KMS-11 (cell line): ENCODE measurements at regions not wholly inside any gene's neighbourhood (a gene's known extent, or its start where the extent isn't known, plus 50 kb on each side); places are given as distances from the start of the nearest gene placed in this dataset.

ENCODE experiments used
- H2AFZ ChIP-seq: fragments of 200-600 bp; sonication (generic); 2 replicates; pipeline ENCODE4 v1.6.1; 2016; ENCODE audit warnings: antibody characterized with exemption, mixed run types, low read depth
- H3K27ac ChIP-seq: fragments of 200-600 bp; sonication (generic); 2 replicates; pipeline ENCODE4 v1.6.1; 2016; ENCODE audit warnings: mild to moderate bottlenecking, mixed run types
- H3K27me3 ChIP-seq: fragments of 200-600 bp; sonication (generic); 2 replicates; pipeline ENCODE4 v1.6.1; 2017; ENCODE audit warnings: mild to moderate bottlenecking, low read depth, mixed run types, moderate library complexity; ENCODE audit not compliant: insufficient read depth
- H3K36me3 ChIP-seq: fragments of 200-600 bp; sonication (generic); 2 replicates; pipeline ENCODE4 v1.6.1; 2017; ENCODE audit warnings: mild to moderate bottlenecking, mixed run types; ENCODE audit not compliant: insufficient read depth
- H3K4me1 ChIP-seq: fragments of 200-600 bp; sonication (generic); 2 replicates; pipeline ENCODE4 v1.6.1; 2016; ENCODE audit warnings: mild to moderate bottlenecking, low read depth, mixed run types; ENCODE audit not compliant: poor library complexity, severe bottlenecking
- H3K4me2 ChIP-seq: fragments of 200-600 bp; sonication (generic); 2 replicates; pipeline ENCODE4 v1.7.0; 2016; ENCODE audit warnings: mild to moderate bottlenecking, mixed run types
- H3K4me3 ChIP-seq: fragments of 200-600 bp; sonication (generic); IDR thresholded peaks from 2 replicates; pipeline ENCODE4 v1.6.1; 2017; ENCODE audit warnings: low read depth, low read length, mixed read lengths; ENCODE audit not compliant: insufficient read depth
- H3K79me2 ChIP-seq: fragments of 200-600 bp; sonication (generic); 2 replicates; pipeline ENCODE4 v1.6.1; 2016; ENCODE audit warnings: low read depth, mixed run types; ENCODE audit not compliant: insufficient read depth
- H3K9ac ChIP-seq: fragments of 200-600 bp; sonication (generic); 2 replicates; pipeline ENCODE4 v1.6.1; 2016; ENCODE audit warnings: mild to moderate bottlenecking, mixed run types
- H4K20me1 ChIP-seq: fragments of 200-600 bp; sonication (generic); 2 replicates; pipeline ENCODE4 v1.6.1; 2016; ENCODE audit warnings: mild to moderate bottlenecking, mixed run types; ENCODE audit not compliant: insufficient read depth
- CTCF ChIP-seq: fragments of 200-600 bp; sonication (generic); conservative IDR thresholded peaks from 2 replicates; pipeline ENCODE4 v1.6.1; 2017; ENCODE audit warnings: low read depth, mild to moderate bottlenecking, antibody characterized with exemption, low read length, moderate library complexity, mixed read lengths

DNA sequence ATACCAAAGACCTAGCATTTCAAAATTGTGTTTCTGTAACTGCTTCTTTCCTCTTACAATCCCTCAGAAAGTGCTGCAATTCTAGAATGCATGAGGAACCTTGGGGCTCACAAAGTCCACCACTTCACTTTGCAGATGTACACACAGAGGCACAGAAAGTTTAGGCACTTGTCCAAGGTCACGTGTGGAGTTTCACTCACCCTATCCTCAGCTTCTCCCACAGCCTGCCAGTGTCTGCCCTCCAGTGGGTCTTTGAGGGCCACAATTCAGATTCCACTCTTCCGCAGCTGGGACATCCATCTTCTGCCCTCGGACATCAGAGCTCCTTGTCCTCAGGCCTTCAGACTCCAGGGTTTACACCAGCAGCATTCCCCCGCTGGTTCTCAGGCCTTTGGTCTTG lies 210.5 kb upstream of the SERP2 start:
- no peak overlapping the region for H3K9ac ChIP-seq
- H3K4me1 ChIP-seq: no peaks in the 10 kb centered on the region
- H3K36me3 ChIP-seq: no peaks in the 10 kb centered on the region
- no peak for TF ChIP-seq CTCF
- no peak overlapping the region for H3K4me3 ChIP-seq
- no peaks in the 10 kb centered on the region for H3K79me2 ChIP-seq
- no peak overlapping the region for H2AFZ ChIP-seq
- no peak overlapping the region for H3K27ac ChIP-seq
- no peaks in the 10 kb centered on the region for H4K20me1 ChIP-seq
- no peak overlapping the region for H3K4me2 ChIP-seq
- H3K27me3 ChIP-seq: no peaks in the 10 kb centered on the region

DNA sequence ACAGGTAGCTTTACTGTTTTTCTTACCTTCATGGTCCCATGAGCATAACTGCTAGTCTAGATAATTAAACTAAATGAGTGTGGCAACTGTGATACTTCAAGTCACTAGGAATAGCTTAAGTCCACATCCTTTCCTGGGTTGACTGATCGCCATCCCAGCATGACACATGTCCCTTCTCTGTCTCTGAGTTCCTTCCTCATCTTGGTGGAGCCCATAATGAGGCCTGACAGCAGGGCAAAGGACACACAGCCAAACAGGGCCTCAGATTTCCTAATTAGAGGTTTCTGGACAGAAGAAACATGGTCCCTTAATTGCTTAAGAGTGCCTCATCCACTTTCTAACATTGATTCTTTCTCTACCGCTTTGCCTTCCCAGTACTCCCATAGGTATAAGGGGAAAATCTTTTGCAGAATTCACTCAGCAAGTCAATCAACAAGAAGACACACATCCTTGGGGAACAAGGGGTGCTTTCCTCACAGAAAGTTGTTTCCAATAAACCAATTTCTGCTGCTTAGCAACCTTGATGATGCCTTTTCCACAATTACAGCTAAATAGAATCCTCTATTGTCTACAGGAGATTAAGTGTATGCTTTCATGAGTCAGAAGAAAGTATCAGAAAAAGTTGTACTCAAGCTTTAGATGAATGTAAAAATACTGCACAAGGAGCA lies 208.3 kb upstream of the SERP2 start:
- TF ChIP-seq CTCF: no peak
- H3K9ac ChIP-seq: no peak overlapping the region
- no peaks in the 10 kb centered on the region for H3K4me1 ChIP-seq
- H4K20me1 ChIP-seq: no peaks in the 10 kb centered on the region
- no peak overlapping the region for H3K27ac ChIP-seq
- no peak overlapping the region for H3K4me2 ChIP-seq
- H2AFZ ChIP-seq: no peak overlapping the region
- H3K36me3 ChIP-seq: no peaks in the 10 kb centered on the region
- H3K27me3 ChIP-seq: no peaks in the 10 kb centered on the region
- no peaks in the 10 kb centered on the region for H3K79me2 ChIP-seq
- no peak overlapping the region for H3K4me3 ChIP-seq

DNA sequence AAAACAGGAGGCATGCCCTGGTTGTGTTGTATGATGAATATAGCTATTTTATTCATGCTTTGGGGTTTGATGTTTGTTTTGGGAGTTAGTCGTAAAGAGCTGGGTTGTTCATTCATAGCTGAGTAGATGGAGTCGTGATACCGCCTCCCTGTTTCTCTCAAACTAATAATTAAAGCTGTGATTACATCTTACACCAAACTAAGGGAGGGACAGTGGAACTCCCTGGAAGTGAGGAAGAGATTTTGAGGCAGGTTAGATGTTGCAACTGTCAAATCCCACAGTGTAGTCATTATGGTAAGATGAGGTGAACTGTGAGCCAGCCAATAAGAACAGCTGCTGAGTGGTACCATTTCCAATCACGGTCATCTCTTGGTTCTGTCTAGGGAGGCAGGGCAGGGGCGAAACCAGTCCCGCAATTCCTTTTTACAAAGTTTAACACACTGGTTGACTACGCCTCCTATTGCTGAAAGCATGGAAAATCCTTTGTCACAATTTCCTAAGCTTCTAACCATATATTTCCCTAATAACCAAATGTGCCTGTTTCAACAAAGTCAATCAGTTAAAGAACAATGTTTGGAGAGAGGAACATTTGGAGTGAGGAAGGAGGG lies 207.6 kb upstream of the SERP2 start:
- no peaks in the 10 kb centered on the region for H3K4me1 ChIP-seq
- no peak overlapping the region for H3K9ac ChIP-seq
- TF ChIP-seq CTCF: no peak
- H4K20me1 ChIP-seq: no peaks in the 10 kb centered on the region
- no peaks in the 10 kb centered on the region for H3K36me3 ChIP-seq
- H3K4me3 ChIP-seq: no peak overlapping the region
- H2AFZ ChIP-seq: no peak overlapping the region
- no peak overlapping the region for H3K27ac ChIP-seq
- H3K4me2 ChIP-seq: no peak overlapping the region
- no peaks in the 10 kb centered on the region for H3K79me2 ChIP-seq
- H3K27me3 ChIP-seq: no peaks in the 10 kb centered on the region

- H3K79me2 ChIP-seq: no peaks in the 10 kb centered on the region
- no peaks in the 10 kb centered on the region for H3K36me3 ChIP-seq
- H2AFZ ChIP-seq: no peak overlapping the region
- H4K20me1 ChIP-seq: no peaks in the 10 kb centered on the region
- no peak overlapping the region for H3K4me3 ChIP-seq
- no peak for TF ChIP-seq CTCF
- no peak overlapping the region for H3K9ac ChIP-seq
- H3K27ac ChIP-seq: no peak overlapping the region
- no peaks in the 10 kb centered on the region for H3K27me3 ChIP-seq
- no peak overlapping the region for H3K4me2 ChIP-seq
- no peaks in the 10 kb centered on the region for H3K4me1 ChIP-seq
These were observed 204.4 kb upstream of the SERP2 start for GRCh38 chr13:44169018-44169911.
